GM21528 (cell line): ENCODE measurements at regions not wholly inside any gene's neighbourhood (a gene's known extent, or its start where the extent isn't known, plus 50 kb on each side); places are given as distances from the start of the nearest gene placed in this dataset.

Experiments used
- ATAC-seq: cut with Tn5 transposase; IDR thresholded peaks from one replicate; pipeline ENCODE4 v1.9.1; 2021; ENCODE audit warnings: mild to moderate bottlenecking, moderate library complexity; ENCODE audit not compliant: unreplicated experiment, low FRiP score

- no peak for ATAC-seq
These were observed 244.4 kb upstream of the TLE3 start for GRCh38 chr15:70342141-70342540.

- no peak for ATAC-seq
These were observed 243.8 kb upstream of the TLE3 start for GRCh38 chr15:70341566-70341965.

- no peak for ATAC-seq
These were observed 242.8 kb upstream of the TLE3 start for GRCh38 chr15:70340494-70340870.

- no peak for ATAC-seq
These were observed 242.1 kb upstream of the TLE3 start for GRCh38 chr15:70339571-70340493.

GRCh38 chr15:70337277-70338186, 239.8 kb upstream of the TLE3 start:
- ATAC-seq: no peak

GRCh38 chr15:70336425-70337009, 238.8 kb upstream of the TLE3 start:
- no peak for ATAC-seq

- ATAC-seq: no peak
These were observed 236.6 kb upstream of the TLE3 start for GRCh38 chr15:70334286-70334685.

- ATAC-seq: no peak
These were observed 231.5 kb upstream of the TLE3 start for GRCh38 chr15:70329179-70329578.

GRCh38 chr15:70328679-70329115, 231.0 kb upstream of the TLE3 start:
- ATAC-seq: no peak

GRCh38 chr15:70327856-70328678, 230.3 kb upstream of the TLE3 start:
- no peak for ATAC-seq

GRCh38 chr15:70327328-70327855, 229.7 kb upstream of the TLE3 start:
- no peak for ATAC-seq

GRCh38 chr15:70324001-70324974, 226.6 kb upstream of the TLE3 start:
- no peak for ATAC-seq

- ATAC-seq: no peak
These were observed 225.6 kb upstream of the TLE3 start for GRCh38 chr15:70323111-70323851.

- ATAC-seq: no peak
These were observed 224.4 kb upstream of the TLE3 start for GRCh38 chr15:70322051-70322668.

- ATAC-seq: no peak
These were observed 223.6 kb upstream of the TLE3 start for GRCh38 chr15:70321172-70321819.

- ATAC-seq: no peak
These were observed 222.8 kb upstream of the TLE3 start for GRCh38 chr15:70320482-70320881.

GRCh38 chr15:70320077-70320476, 222.4 kb upstream of the TLE3 start:
- ATAC-seq: no peak
